Chondrocyte (in vitro differentiated cells): ENCODE measurements at regions not wholly inside any gene's neighbourhood (a gene's known extent, or its start where the extent isn't known, plus 50 kb on each side); places are given as distances from the start of the nearest gene placed in this dataset.

ENCODE experiments used
- DNase-seq: peaks from one replicate; pipeline ENCODE4 v3.0.0; 2021; ENCODE audit warnings: mixed read lengths, low spot score
- H3K27ac Mint-ChIP-seq: one replicate; pipeline ENCODE4 v1.8.0; 2021; ENCODE audit warnings: mild to moderate bottlenecking, moderate library complexity, mixed read lengths; ENCODE audit not compliant: unreplicated experiment
- H3K27me3 Mint-ChIP-seq: 2 replicates; pipeline ENCODE4 v1.8.0; 2021; ENCODE audit warnings: low read depth, mixed read lengths
- H3K36me3 Mint-ChIP-seq: 2 replicates; pipeline ENCODE4 v1.8.0; 2021; ENCODE audit warnings: low read depth, mixed read lengths
- H3K4me1 Mint-ChIP-seq: 2 replicates; pipeline ENCODE4 v1.8.0; 2021; ENCODE audit warnings: low read depth, mild to moderate bottlenecking, mixed read lengths
- H3K4me3 Mint-ChIP-seq: one replicate; pipeline ENCODE4 v1.8.0; 2021; ENCODE audit warnings: mild to moderate bottlenecking, moderate library complexity, mixed read lengths; ENCODE audit not compliant: unreplicated experiment
- H3K9me3 Mint-ChIP-seq: 2 replicates; pipeline ENCODE4 v1.8.0; 2021; ENCODE audit warnings: low read depth, mixed read lengths
- CTCF ChIP-seq: fragments of 200-600 bp; sonication (generic); IDR thresholded peaks from 2 replicates; pipeline ENCODE4 v1.5.0; 2021; ENCODE audit warnings: antibody characterized with exemption, mild to moderate bottlenecking, moderate library complexity

DNA sequence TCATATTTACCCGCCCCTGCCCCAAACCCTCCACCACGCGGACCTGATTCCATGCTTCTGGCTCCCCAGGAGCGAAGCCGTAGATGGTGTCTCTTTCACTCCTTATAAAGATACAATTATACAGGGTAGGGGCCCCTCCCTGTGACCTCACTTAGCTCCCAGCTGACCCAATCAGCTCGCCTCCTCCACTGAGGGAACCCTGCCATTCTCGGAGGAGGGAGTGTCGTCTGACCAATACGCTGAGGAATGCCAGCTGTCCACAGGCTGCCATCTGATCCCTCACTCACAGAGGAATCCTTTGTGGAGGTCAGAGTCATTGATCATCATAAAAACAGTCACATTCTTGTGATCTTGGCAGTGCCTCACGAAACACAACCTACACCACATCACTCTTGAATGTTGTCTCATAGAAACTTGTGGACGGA lies 67.5 kb upstream of the INSIG1 start:
- TF ChIP-seq CTCF: no peak
- peaks cover 43% of the 10 kb centered on the region for H3K4me1 Mint-ChIP-seq
- H3K36me3 Mint-ChIP-seq: no peaks in the 10 kb centered on the region
- H3K27ac Mint-ChIP-seq: peak overlapping the region; percentile 90
- H3K27me3 Mint-ChIP-seq: peaks cover 8% of the 10 kb centered on the region
- no peak for DNase-seq
- H3K4me3 Mint-ChIP-seq: no peak overlapping the region
- no peaks in the 10 kb centered on the region for H3K9me3 Mint-ChIP-seq

DNA sequence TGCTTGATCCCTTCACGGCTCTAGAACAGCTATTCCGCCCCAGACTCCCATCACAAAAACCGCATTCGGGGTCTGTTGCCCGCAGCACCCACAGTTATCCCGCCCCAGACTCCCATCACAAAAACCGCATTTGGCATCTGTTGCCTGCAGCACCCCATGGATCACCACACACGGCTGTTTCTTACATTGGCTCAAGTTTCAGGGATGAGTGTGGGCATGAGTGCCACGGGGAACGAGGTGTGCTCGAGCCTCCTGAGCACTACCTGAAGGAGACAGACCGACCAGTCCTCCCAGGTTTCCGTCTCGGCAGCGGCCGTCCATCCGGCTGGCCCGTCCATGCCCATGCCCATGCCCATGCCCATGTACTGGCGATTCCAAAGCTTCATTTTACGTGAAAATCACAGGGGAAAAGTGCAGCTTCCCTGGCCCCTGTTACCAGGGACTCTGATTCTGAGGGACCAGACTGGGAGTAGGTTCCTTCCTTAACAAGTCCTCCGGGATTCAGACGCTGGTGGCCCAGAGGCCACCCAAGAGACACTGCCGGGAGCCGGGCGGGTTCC lies 66.4 kb upstream of the INSIG1 start:
- H3K36me3 Mint-ChIP-seq: no peaks in the 10 kb centered on the region
- H3K9me3 Mint-ChIP-seq: no peaks in the 10 kb centered on the region
- H3K4me1 Mint-ChIP-seq: peaks cover 43% of the 10 kb centered on the region
- no peak overlapping the region for H3K27ac Mint-ChIP-seq
- no peak for TF ChIP-seq CTCF
- H3K4me3 Mint-ChIP-seq: no peak overlapping the region
- H3K27me3 Mint-ChIP-seq: peaks cover 3% of the 10 kb centered on the region
- DNase-seq: no peak

GRCh38 chr7:155231941-155232340 lies 65.7 kb upstream of the INSIG1 start:
- Mint-ChIP-seq H3K4me3 (no peak overlapping the region), H3K27ac (no peak overlapping the region), H3K27me3 (peaks cover 7% of the 10 kb centered on the region), H3K9me3 (no peaks in the 10 kb centered on the region), H3K36me3 (no peaks in the 10 kb centered on the region), H3K4me1 (peaks cover 43% of the 10 kb centered on the region)
- TF ChIP-seq CTCF: no peak
- no peak for DNase-seq

GRCh38 chr7:155232911-155233310 lies 64.8 kb upstream of the INSIG1 start:
- no peak overlapping the region for H3K27ac Mint-ChIP-seq
- no peaks in the 10 kb centered on the region for H3K36me3 Mint-ChIP-seq
- peak; percentile 42 for DNase-seq
- no peaks in the 10 kb centered on the region for H3K9me3 Mint-ChIP-seq
- no peak for TF ChIP-seq CTCF
- no peak overlapping the region for H3K4me3 Mint-ChIP-seq
- peaks cover 39% of the 10 kb centered on the region for H3K4me1 Mint-ChIP-seq
- peaks cover 7% of the 10 kb centered on the region for H3K27me3 Mint-ChIP-seq

- DNase-seq: peak; percentile 52
Observed at GRCh38 chr7:155233311-155234157, 64.1 kb upstream of the INSIG1 start.

More at GRCh38 chr7:155233311-155234157, 64.1 kb upstream of the INSIG1 start:
- Mint-ChIP-seq H3K36me3 (no peaks in the 10 kb centered on the region), H3K27ac (no peak overlapping the region), H3K27me3 (peaks cover 7% of the 10 kb centered on the region), H3K4me1 (peaks cover 35% of the 10 kb centered on the region), H3K9me3 (no peaks in the 10 kb centered on the region), H3K4me3 (no peak overlapping the region)
- TF ChIP-seq CTCF: no peak
